ENCODE measurements at regions not wholly inside any gene's neighbourhood (a gene's known extent, or its start where the extent isn't known, plus 50 kb on each side); places are given as distances from the start of the nearest gene placed in this dataset.

GRCh38 chr6:81694855-81695254 lies 57.6 kb downstream of the TENT5A start:
- no peak for DNase-seq

GRCh38 chr6:81694207-81694606 lies 58.3 kb downstream of the TENT5A start:
- DNase-seq, result no peak

- no peak for DNase-seq
These were observed 59.2 kb downstream of the TENT5A start for GRCh38 chr6:81693266-81693665.

- no peak for DNase-seq
These were observed 62.4 kb downstream of the TENT5A start for GRCh38 chr6:81690073-81690472.

GRCh38 chr6:81689580-81689979 lies 62.9 kb downstream of the TENT5A start:
- no peak for DNase-seq

GRCh38 chr6:81683912-81684311 lies 68.6 kb downstream of the TENT5A start:
- DNase-seq, result no peak

GRCh38 chr6:81682858-81683620 lies 69.4 kb downstream of the TENT5A start:
- DNase-seq, result no peak

- DNase-seq, result no peak
These were observed 70.2 kb downstream of the TENT5A start for GRCh38 chr6:81682235-81682795.

- DNase-seq, result no peak
These were observed 83.0 kb downstream of the TENT5A start for GRCh38 chr6:81669445-81669844.

GRCh38 chr6:81668615-81669047 lies 83.8 kb downstream of the TENT5A start:
- no peak for DNase-seq

GRCh38 chr6:81666481-81666880 lies 86.0 kb downstream of the TENT5A start:
- no peak for DNase-seq

GRCh38 chr6:81656231-81656630 lies 96.2 kb downstream of the TENT5A start:
- DNase-seq, result no peak

GRCh38 chr6:81655696-81656095 lies 96.8 kb downstream of the TENT5A start:
- no peak for DNase-seq

GRCh38 chr6:81648502-81648901 lies 104.0 kb downstream of the TENT5A start:
- no peak for DNase-seq

GRCh38 chr6:81643156-81643555 lies 109.3 kb downstream of the TENT5A start:
- DNase-seq, result no peak

- no peak for DNase-seq
These were observed 111.6 kb downstream of the TENT5A start for GRCh38 chr6:81640891-81641290.

- no peak for DNase-seq
These were observed 112.4 kb downstream of the TENT5A start for GRCh38 chr6:81640126-81640525.

GRCh38 chr6:81638366-81638765 lies 114.1 kb downstream of the TENT5A start:
- DNase-seq, result no peak

GRCh38 chr6:81636930-81637568 lies 115.4 kb downstream of the TENT5A start:
- no peak for DNase-seq

- DNase-seq, result no peak
These were observed 118.2 kb downstream of the TENT5A start for GRCh38 chr6:81634155-81634880.

- no peak for DNase-seq
These were observed 119.1 kb downstream of the TENT5A start for GRCh38 chr6:81633391-81633790.

- DNase-seq, result no peak
These were observed 121.8 kb downstream of the TENT5A start for GRCh38 chr6:81630719-81631118.

GRCh38 chr6:81625216-81625615 lies 127.3 kb downstream of the TENT5A start:
- DNase-seq, result no peak

GRCh38 chr6:81624453-81624852 lies 128.0 kb downstream of the TENT5A start:
- DNase-seq, result no peak
